Renal pelvis (tissue), 1 donor: ENCODE measurements at regions not wholly inside any gene's neighbourhood (a gene's known extent, or its start where the extent isn't known, plus 50 kb on each side); places are given as distances from the start of the nearest gene placed in this dataset.
A peak's percentile ranks its signal among the peaks of the same experiment; 100 is the strongest.
"Not testable (repeated sequence)": the region's sequence is repeated elsewhere in the genome, so short reads cannot be mapped to it uniquely, and the experiment has no call there.

Experiments used
- DNase-seq: peaks from one replicate; pipeline ENCODE4 v3.0.0-alpha.2; 2013

GRCh38 chr4:53959343-53960120 lies 104.9 kb downstream of the CHIC2 start:
- DNase-seq: no peak

- DNase-seq: no peak
Observed at GRCh38 chr4:53956454-53956853, 108.0 kb downstream of the CHIC2 start.

GRCh38 chr4:53956053-53956452 lies 108.4 kb downstream of the CHIC2 start:
- no peak for DNase-seq

- no peak for DNase-seq
Observed at GRCh38 chr4:53951414-53951813, 113.0 kb downstream of the CHIC2 start.

- no peak for DNase-seq
Observed at GRCh38 chr4:53943345-53944085, 120.9 kb downstream of the CHIC2 start.

GRCh38 chr4:53942712-53943111 lies 121.7 kb downstream of the CHIC2 start:
- no peak for DNase-seq

- no peak for DNase-seq
Observed at GRCh38 chr4:53941331-53941730, 123.1 kb downstream of the CHIC2 start.

- DNase-seq: not testable (repeated sequence)
Observed at GRCh38 chr4:53939892-53940291, 124.5 kb downstream of the CHIC2 start.

GRCh38 chr4:53937918-53938317 lies 126.5 kb downstream of the CHIC2 start:
- no peak for DNase-seq

- no peak for DNase-seq
Observed at GRCh38 chr4:53937327-53937726, 127.1 kb downstream of the CHIC2 start.

GRCh38 chr4:53935780-53936179 lies 128.6 kb downstream of the CHIC2 start:
- DNase-seq: no peak

- peak; percentile 39 for DNase-seq
Observed at GRCh38 chr4:53932796-53933610, 131.4 kb downstream of the CHIC2 start.

- no peak for DNase-seq
Observed at GRCh38 chr4:53931461-53931961, 132.9 kb downstream of the CHIC2 start.

- DNase-seq: peak; percentile 87
Observed at GRCh38 chr4:53929955-53930798, 134.2 kb downstream of the CHIC2 start.

GRCh38 chr4:53929311-53929710 lies 135.1 kb downstream of the CHIC2 start:
- DNase-seq: no peak

GRCh38 chr4:53928825-53929224 lies 135.6 kb downstream of the CHIC2 start:
- no peak for DNase-seq

GRCh38 chr4:53925050-53925605 lies 139.3 kb downstream of the CHIC2 start:
- DNase-seq: no peak

- DNase-seq: no peak
Observed at GRCh38 chr4:53924333-53925049, 139.9 kb downstream of the CHIC2 start.

GRCh38 chr4:53923921-53924320 lies 140.5 kb downstream of the CHIC2 start:
- no peak for DNase-seq

- no peak for DNase-seq
Observed at GRCh38 chr4:53921856-53922255, 142.5 kb downstream of the CHIC2 start.
